Nephron (organoid): ENCODE measurements at regions not wholly inside any gene's neighbourhood (a gene's known extent, or its start where the extent isn't known, plus 50 kb on each side); places are given as distances from the start of the nearest gene placed in this dataset.

Experiments
- H3K27ac Mint-ChIP-seq, 3 experiments: 2 replicates each; pipeline ENCODE4 v1.8.0; 2020; ENCODE audit warnings: mixed read lengths in 3 of 3, mild to moderate bottlenecking in 2 of 3, moderate library complexity in 1 of 3
- H3K27me3 Mint-ChIP-seq: 2 replicates; pipeline ENCODE4 v1.8.0; 2021; ENCODE audit warnings: low read depth, mild to moderate bottlenecking, moderate library complexity, mixed read lengths
- H3K36me3 Mint-ChIP-seq: 2 replicates; pipeline ENCODE4 v1.8.0; 2020; ENCODE audit warnings: low read depth, mixed read lengths
- H3K4me1 Mint-ChIP-seq: 2 replicates; pipeline ENCODE4 v1.8.0; 2020; ENCODE audit warnings: mixed read lengths
- H3K4me3 Mint-ChIP-seq, 3 experiments: 2 replicates each; pipeline ENCODE4 v1.8.0; 2020; ENCODE audit warnings: mild to moderate bottlenecking in 3 of 3, mixed read lengths in 3 of 3, moderate library complexity in 2 of 3
- H3K9me3 Mint-ChIP-seq: 2 replicates; pipeline ENCODE4 v1.8.0; 2020; ENCODE audit warnings: mixed read lengths
- TF ChIP-seq, protein P1 (sequence below), 3 experiments: fragments of 200-600 bp; sonication (generic); IDR thresholded peaks; one replicate each; pipeline ENCODE4 v1.5.0; 2021; ENCODE audit warnings: antibody characterized with exemption in 3 of 3; ENCODE audit not compliant: unreplicated experiment in 3 of 3

DNA sequence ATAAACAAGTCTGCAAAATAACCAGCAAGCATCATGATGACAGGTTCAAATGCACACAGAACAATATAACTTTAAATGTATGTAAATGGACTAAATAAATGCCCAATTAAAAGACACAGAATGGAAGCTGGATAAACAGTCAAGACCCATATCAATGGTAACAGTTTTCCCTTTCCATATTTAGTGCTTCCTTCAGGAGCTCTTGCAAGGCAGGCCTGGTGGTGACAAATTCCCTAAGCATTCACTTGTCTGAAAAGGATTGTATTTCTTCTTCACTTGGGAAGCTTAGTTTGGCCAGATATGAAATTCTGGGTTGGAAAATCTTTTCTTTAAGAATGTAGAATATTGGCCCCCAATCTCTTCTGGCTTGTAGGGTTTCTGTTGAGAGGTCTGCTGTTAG is 120.2 kb upstream of the RASA1 start:
- Mint-ChIP-seq H3K27ac (no peak overlapping the region), H3K9me3 (no peaks in the 10 kb centered on the region), H3K4me1 (no peaks in the 10 kb centered on the region), H3K36me3 (no peaks in the 10 kb centered on the region), H3K27me3 (no peaks in the 10 kb centered on the region), H3K4me3 (no peak overlapping the region)
- TF ChIP-seq, protein P1, sequence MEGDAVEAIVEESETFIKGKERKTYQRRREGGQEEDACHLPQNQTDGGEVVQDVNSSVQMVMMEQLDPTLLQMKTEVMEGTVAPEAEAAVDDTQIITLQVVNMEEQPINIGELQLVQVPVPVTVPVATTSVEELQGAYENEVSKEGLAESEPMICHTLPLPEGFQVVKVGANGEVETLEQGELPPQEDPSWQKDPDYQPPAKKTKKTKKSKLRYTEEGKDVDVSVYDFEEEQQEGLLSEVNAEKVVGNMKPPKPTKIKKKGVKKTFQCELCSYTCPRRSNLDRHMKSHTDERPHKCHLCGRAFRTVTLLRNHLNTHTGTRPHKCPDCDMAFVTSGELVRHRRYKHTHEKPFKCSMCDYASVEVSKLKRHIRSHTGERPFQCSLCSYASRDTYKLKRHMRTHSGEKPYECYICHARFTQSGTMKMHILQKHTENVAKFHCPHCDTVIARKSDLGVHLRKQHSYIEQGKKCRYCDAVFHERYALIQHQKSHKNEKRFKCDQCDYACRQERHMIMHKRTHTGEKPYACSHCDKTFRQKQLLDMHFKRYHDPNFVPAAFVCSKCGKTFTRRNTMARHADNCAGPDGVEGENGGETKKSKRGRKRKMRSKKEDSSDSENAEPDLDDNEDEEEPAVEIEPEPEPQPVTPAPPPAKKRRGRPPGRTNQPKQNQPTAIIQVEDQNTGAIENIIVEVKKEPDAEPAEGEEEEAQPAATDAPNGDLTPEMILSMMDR (IDR thresholded peaks at IDR 0.05; ENCODE audit: unreplicated experiment in 3 of 3): no peak

- Mint-ChIP-seq H3K4me3 (no peak overlapping the region), H3K27ac (no peak overlapping the region), H3K27me3 (no peaks in the 10 kb centered on the region), H3K4me1 (no peaks in the 10 kb centered on the region), H3K9me3 (no peaks in the 10 kb centered on the region), H3K36me3 (no peaks in the 10 kb centered on the region)
- TF ChIP-seq, protein P1 (IDR thresholded peaks at IDR 0.05; ENCODE audit: unreplicated experiment in 3 of 3): no peak
Measured at GRCh38 chr5:87150630-87151029, 117.1 kb upstream of the RASA1 start.

DNA sequence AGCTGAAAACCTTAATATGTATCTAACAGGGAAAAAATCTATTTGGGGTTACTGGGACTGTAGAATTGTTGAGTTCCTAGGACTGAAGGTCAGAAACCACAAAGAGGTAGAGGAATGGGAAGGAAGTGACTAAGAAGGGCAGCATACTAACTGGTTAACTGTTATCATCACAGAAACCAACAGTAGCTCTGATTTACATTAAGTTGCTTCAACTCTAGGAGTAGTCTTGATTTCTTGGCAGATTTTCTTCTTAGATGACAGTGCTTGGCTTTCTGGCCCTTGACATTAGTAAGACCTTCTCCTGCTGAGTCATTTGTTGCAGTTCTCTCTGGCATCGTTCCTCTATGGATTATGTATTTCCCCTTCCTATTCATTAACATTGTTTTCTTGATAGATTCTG is 116.1 kb upstream of the RASA1 start:
- H3K36me3 Mint-ChIP-seq: no peaks in the 10 kb centered on the region
- no peaks in the 10 kb centered on the region for H3K4me1 Mint-ChIP-seq
- H3K27me3 Mint-ChIP-seq: no peaks in the 10 kb centered on the region
- H3K4me3 Mint-ChIP-seq: no peak overlapping the region
- TF ChIP-seq, protein P1 (IDR thresholded peaks at IDR 0.05; ENCODE audit: unreplicated experiment in 3 of 3): no peak
- H3K27ac Mint-ChIP-seq: no peak overlapping the region
- no peaks in the 10 kb centered on the region for H3K9me3 Mint-ChIP-seq

DNA sequence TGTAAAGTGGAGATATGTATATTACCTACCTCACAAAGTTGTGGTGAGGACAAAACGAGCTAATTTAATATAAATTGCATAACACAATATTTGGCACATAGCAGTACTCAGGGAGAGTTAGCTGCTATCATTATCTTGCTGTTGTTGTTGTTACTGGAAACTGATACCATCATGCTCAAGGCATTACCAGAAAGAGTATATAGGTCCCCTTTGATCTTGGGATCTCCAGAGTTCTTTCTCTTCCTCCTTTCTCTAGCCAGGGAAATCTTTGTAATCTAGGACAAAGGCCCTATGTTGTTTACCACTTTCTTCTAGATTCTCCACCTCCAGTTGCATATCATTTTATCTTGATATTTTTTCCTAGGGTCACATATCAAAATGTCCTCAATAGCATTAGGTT is 114.8 kb upstream of the RASA1 start:
- Mint-ChIP-seq H3K27me3 (no peaks in the 10 kb centered on the region), H3K9me3 (no peaks in the 10 kb centered on the region), H3K36me3 (no peaks in the 10 kb centered on the region), H3K4me1 (no peaks in the 10 kb centered on the region), H3K27ac (no peak overlapping the region), H3K4me3 (no peak overlapping the region)
- TF ChIP-seq, protein P1 (IDR thresholded peaks at IDR 0.05; ENCODE audit: unreplicated experiment in 3 of 3): no peak

- H3K4me1 Mint-ChIP-seq: no peaks in the 10 kb centered on the region
- H3K9me3 Mint-ChIP-seq: no peaks in the 10 kb centered on the region
- no peaks in the 10 kb centered on the region for H3K27me3 Mint-ChIP-seq
- no peak overlapping the region for H3K27ac Mint-ChIP-seq
- no peak overlapping the region for H3K4me3 Mint-ChIP-seq
- H3K36me3 Mint-ChIP-seq: no peaks in the 10 kb centered on the region
- TF ChIP-seq, protein P1 (IDR thresholded peaks at IDR 0.05; ENCODE audit: unreplicated experiment in 3 of 3): no peak
Measured at GRCh38 chr5:87154191-87154590, 113.5 kb upstream of the RASA1 start.

- Mint-ChIP-seq H3K4me1 (no peaks in the 10 kb centered on the region), H3K27me3 (no peaks in the 10 kb centered on the region), H3K4me3 (no peak overlapping the region), H3K9me3 (no peaks in the 10 kb centered on the region), H3K36me3 (no peaks in the 10 kb centered on the region), H3K27ac (no peak overlapping the region)
- TF ChIP-seq, protein P1 (IDR thresholded peaks at IDR 0.05; ENCODE audit: unreplicated experiment in 3 of 3): no peak
Measured at GRCh38 chr5:87155106-87155505, 112.6 kb upstream of the RASA1 start.
